Gastrocnemius medialis (tissue), 4 donors: ENCODE measurements at regions not wholly inside any gene's neighbourhood (a gene's known extent, or its start where the extent isn't known, plus 50 kb on each side); places are given as distances from the start of the nearest gene placed in this dataset.

Experiments used
- ATAC-seq, 2 donors: fragments of 150-250 bp; one replicate each; pipeline ENCODE4 v1.9.1; 2016
- DNase-seq, 2 donors: peaks; one replicate each; pipeline ENCODE4 v3.0.0-alpha.2; 2019
- H3K27ac ChIP-seq, 4 donors: fragments of 200-600 bp; sonication (generic); 1 replicate in 1 of 4; 2 replicates in 3 of 4; pipeline ENCODE4 v1.5.1; 2016 to 2018; ENCODE audit warnings: mild to moderate bottlenecking in 2 of 4, moderate library complexity in 1 of 4
- H3K27me3 ChIP-seq, 3 donors: fragments of 200-600 bp; sonication (generic) in 2 of 3; 1 replicate in 1 of 3; 2 replicates in 2 of 3; pipeline versions ENCODE4 v1.5.1 to v1.6.0; 2016 to 2019; ENCODE audit warnings: mild to moderate bottlenecking in 1 of 3, moderate library complexity in 1 of 3
- H3K36me3 ChIP-seq, 2 donors: fragments of 200-600 bp; sonication (generic) in 1 of 2; one replicate each; pipeline ENCODE4 v1.5.1; 2017 to 2018
- H3K4me1 ChIP-seq, 2 donors: fragments of 200-600 bp; sonication (generic) in 1 of 2; one replicate each; pipeline ENCODE4 v1.5.1; 2016 to 2017; ENCODE audit warnings: mild to moderate bottlenecking in 2 of 2
- H3K4me3 ChIP-seq, 4 donors: fragments of 200-600 bp; sonication (generic) in 3 of 4; 1 replicate in 1 of 4; 2 replicates in 3 of 4; pipeline ENCODE4 v1.5.1; 2016 to 2019; ENCODE audit warnings: mild to moderate bottlenecking in 2 of 4
- H3K9me3 ChIP-seq, 3 donors: fragments of 200-600 bp; sonication (generic) in 2 of 3; 1 replicate in 1 of 3; 2 replicates in 2 of 3; pipeline ENCODE4 v1.5.1; 2016 to 2019
- CTCF ChIP-seq, 5 experiments: fragments of 450-650 bp in 3 of 5; fragments of 200-600 bp in 2 of 5; sonication (generic) in 2 of 5; IDR thresholded peaks in 4 of 5; conservative IDR thresholded peaks in 1 of 5; 1 replicate in 4 of 5; 2 replicates in 1 of 5; pipeline ENCODE4 v1.5.1; 2016 to 2019; ENCODE audit warnings: antibody characterized with exemption in 5 of 5, mild to moderate bottlenecking in 3 of 5, moderate library complexity in 3 of 5
- POLR2A ChIP-seq, 2 donors: fragments of 450-650 bp; IDR thresholded peaks; one replicate each; pipeline ENCODE4 v1.6.1; 2017; ENCODE audit warnings: antibody characterized with exemption in 2 of 2, mild to moderate bottlenecking in 2 of 2, moderate library complexity in 2 of 2
- in situ Hi-C, 4 donors: fragments of 200-750 bp; cut with MboI; loops; one replicate each; pipeline versions ENCODE4 v1.15.0 to v1.8.0; 2017; ENCODE audit warnings: low sequenced_read_pairs in 4 of 4
- intact Hi-C: fragments of 100-400 bp; cut with DNase I; formaldehyde crosslinking; loops from one replicate; pipeline ENCODE4 v1.15.1; 2023; ENCODE audit warnings: low total_unique reads

- TF ChIP-seq CTCF (IDR thresholded peaks at IDR 0.05 in 4 of 5, conservative IDR thresholded peaks at IDR 0.05 in 1 of 5) (no peak), POLR2A (IDR thresholded peaks at IDR 0.05) (no peak)
- ATAC-seq (no peak), DNase-seq (no peak)
- no peak overlapping the region for H3K27ac ChIP-seq
- H3K4me1 ChIP-seq = no peaks in the 10 kb centered on the region
- H3K4me3 ChIP-seq = no peak overlapping the region
- no peaks in the 10 kb centered on the region for H3K27me3 ChIP-seq
- intact Hi-C loops = no loop called here
- in situ Hi-C loops = no loop called here
- H3K9me3 ChIP-seq = no peaks in the 10 kb centered on the region
- no peaks in the 10 kb centered on the region for H3K36me3 ChIP-seq
Measured at GRCh38 chr6:149130508-149130907, 187.0 kb upstream of the TAB2 start.

GRCh38 chr6:149131891-149132290, 185.6 kb upstream of the TAB2 start:
- no peak for TF ChIP-seq CTCF (IDR thresholded peaks at IDR 0.05 in 4 of 5, conservative IDR thresholded peaks at IDR 0.05 in 1 of 5)
- TF ChIP-seq POLR2A (IDR thresholded peaks at IDR 0.05) = no peak
- Histone ChIP-seq H3K36me3 (no peaks in the 10 kb centered on the region), H3K9me3 (no peaks in the 10 kb centered on the region), H3K27ac (no peak overlapping the region), H3K27me3 (no peaks in the 10 kb centered on the region), H3K4me1 (no peaks in the 10 kb centered on the region), H3K4me3 (no peak overlapping the region)
- no peak for ATAC-seq
- in situ Hi-C loops (no loop called here), intact Hi-C loops (no loop called here)
- no peak for DNase-seq

GRCh38 chr6:149132336-149132735, 185.2 kb upstream of the TAB2 start:
- no peak for ATAC-seq
- in situ Hi-C loops = no loop called here
- TF ChIP-seq CTCF (IDR thresholded peaks at IDR 0.05 in 4 of 5, conservative IDR thresholded peaks at IDR 0.05 in 1 of 5) = no peak
- TF ChIP-seq POLR2A (IDR thresholded peaks at IDR 0.05) = no peak
- Histone ChIP-seq H3K9me3 (no peaks in the 10 kb centered on the region), H3K4me1 (no peaks in the 10 kb centered on the region), H3K4me3 (no peak overlapping the region), H3K27ac (no peak overlapping the region), H3K27me3 (no peaks in the 10 kb centered on the region), H3K36me3 (no peaks in the 10 kb centered on the region)
- intact Hi-C loops = no loop called here
- DNase-seq = no peak

- Histone ChIP-seq H3K27ac (no peak overlapping the region), H3K27me3 (no peaks in the 10 kb centered on the region), H3K36me3 (no peaks in the 10 kb centered on the region), H3K4me1 (no peaks in the 10 kb centered on the region), H3K4me3 (no peak overlapping the region), H3K9me3 (no peaks in the 10 kb centered on the region)
- in situ Hi-C loops = no loop called here
- DNase-seq = no peak
- ATAC-seq = no peak
- intact Hi-C loops = no loop called here
- TF ChIP-seq CTCF (IDR thresholded peaks at IDR 0.05 in 4 of 5, conservative IDR thresholded peaks at IDR 0.05 in 1 of 5) (no peak), POLR2A (IDR thresholded peaks at IDR 0.05) (no peak)
Measured at GRCh38 chr6:149134511-149134933, 183.0 kb upstream of the TAB2 start.

- no peaks in the 10 kb centered on the region for H3K4me1 ChIP-seq
- H3K27ac ChIP-seq = no peak overlapping the region
- ATAC-seq = no peak
- in situ Hi-C loops (no loop called here), intact Hi-C loops (no loop called here)
- no peaks in the 10 kb centered on the region for H3K9me3 ChIP-seq
- no peaks in the 10 kb centered on the region for H3K36me3 ChIP-seq
- no peak overlapping the region for H3K4me3 ChIP-seq
- H3K27me3 ChIP-seq = no peaks in the 10 kb centered on the region
- no peak for DNase-seq
- TF ChIP-seq POLR2A (IDR thresholded peaks at IDR 0.05) = no peak
- TF ChIP-seq CTCF (IDR thresholded peaks at IDR 0.05 in 4 of 5, conservative IDR thresholded peaks at IDR 0.05 in 1 of 5) = no peak
Measured at GRCh38 chr6:149135809-149136208, 181.7 kb upstream of the TAB2 start.
